ENCODE measurements at regions not wholly inside any gene's neighbourhood (a gene's known extent, or its start where the extent isn't known, plus 50 kb on each side); places are given as distances from the start of the nearest gene placed in this dataset.

- Histone ChIP-seq H3K27ac (ENCODE audit: low read depth, low read length) (no peak overlapping the region), H3K4me3 (replicated peaks in 1 of 2; ENCODE audit: low read depth in 1 of 2, low read length in 2 of 2) (no peak overlapping the region), H2AFZ (ENCODE audit: low read depth, low read length, poor library complexity, severe bottlenecking) (no peak overlapping the region), H3K4me2 (ENCODE audit: low read length) (no peak overlapping the region), H3K4me1 (ENCODE audit: control insufficient read depth in 1 of 2, insufficient read depth in 2 of 2, low read length in 2 of 2) (peaks cover 0 to 2% of the 10 kb centered on the region in 2 experiments; a peak in 2 of 4 replicates), H3K9ac (ENCODE audit: low read length) (no peak overlapping the region), H3K79me2 (ENCODE audit: insufficient read depth, low read length) (no peaks in the 10 kb centered on the region), H4K20me1 (ENCODE audit: insufficient read depth) (no peaks in the 10 kb centered on the region), H3K27me3 (ENCODE audit: insufficient read depth, low read length) (no peaks in the 10 kb centered on the region), H3K9me2 (ENCODE audit: insufficient read depth) (no peaks in the 10 kb centered on the region), H3K36me3 (ENCODE audit: control insufficient read depth in 1 of 2, insufficient read depth in 2 of 2, low read length in 2 of 2) (no peaks in the 10 kb centered on the region), H3K9me3 (ENCODE audit: control insufficient read depth in 1 of 2, insufficient read depth in 1 of 2, low read depth in 1 of 2, low read length in 2 of 2) (no peaks in the 10 kb centered on the region)
- TF ChIP-seq ZFX (IDR thresholded peaks at IDR 0.05), result no peak
- no peak for TF ChIP-seq ZNF274 (IDR thresholded peaks at IDR 0.05; ENCODE audit: low read depth, low read length)
- TF ChIP-seq EZH2 (IDR thresholded peaks at IDR 0.05), result no peak
- TF ChIP-seq SIN3A (IDR thresholded peaks at IDR 0.05; ENCODE audit: low read depth), result no peak
- no peak for TF ChIP-seq SP1 (IDR thresholded peaks at IDR 0.05; ENCODE audit: low read depth)
- no peak for TF ChIP-seq REST (IDR thresholded peaks at IDR 0.05; ENCODE audit: low read depth)
- TF ChIP-seq CTCF (IDR thresholded peaks at IDR 0.05 in 2 of 3, conservative IDR thresholded peaks at IDR 0.05 in 1 of 3; ENCODE audit: borderline replicate concordance in 1 of 3, insufficient read depth in 1 of 3, low read depth in 2 of 3, low read length in 2 of 3), result no peak
- no peak for TF ChIP-seq EZH2phosphoT487 (IDR thresholded peaks at IDR 0.05; ENCODE audit: borderline replicate concordance)
- TF ChIP-seq MAX (IDR thresholded peaks at IDR 0.05), result no peak
- TF ChIP-seq POLR2A (IDR thresholded peaks at IDR 0.05; ENCODE audit: borderline replicate concordance, extremely low read depth, insufficient read depth, insufficient read length), result no peak
- ChIA-PET CTCF (no interaction called here), RAD21 (ENCODE audit: low non-redundant PET in 1 of 2, low total read pairs in 2 of 2, uncharacterized antibody in 2 of 2, unreplicated experiment in 2 of 2) (no interaction called here), POLR2A (no interaction called here)
- ATAC-seq, result no peak
- intact Hi-C loops (cut with micrococcal nuclease), result no loop called here
- no TSS peak for BruUV-seq (replicated peaks)
- DNase-seq (ENCODE audit: low read depth, low spot score), result no peak
Measured at GRCh38 chr12:13713556-13714410, 267.6 kb downstream of the GRIN2B start.

All from HCT116 (cell line).